Stomach smooth muscle (tissue), 2 donors: ENCODE measurements at regions not wholly inside any gene's neighbourhood (a gene's known extent, or its start where the extent isn't known, plus 50 kb on each side); places are given as distances from the start of the nearest gene placed in this dataset.
"Not testable (repeated sequence)": the region's sequence is repeated elsewhere in the genome, so short reads cannot be mapped to it uniquely, and the experiment has no call there.

ENCODE experiments used
- H3K27ac ChIP-seq: one replicate; pipeline ENCODE4 v1.7.0; 2013; ENCODE audit warnings: mild to moderate bottlenecking, low read length, inconsistent platforms
- H3K27me3 ChIP-seq, 2 donors: one replicate each; pipeline ENCODE4 v1.7.0; 2013; ENCODE audit warnings: low read length in 2 of 2; ENCODE audit not compliant: insufficient read depth in 2 of 2, control insufficient read depth in 1 of 2
- H3K36me3 ChIP-seq, 2 donors: one replicate each; pipeline ENCODE4 v1.7.0; 2013; ENCODE audit warnings: low read length in 2 of 2; ENCODE audit not compliant: control insufficient read depth in 2 of 2, insufficient read depth in 2 of 2
- H3K4me1 ChIP-seq: one replicate; pipeline ENCODE4 v1.7.0; 2013; ENCODE audit warnings: low read length; ENCODE audit not compliant: control insufficient read depth, insufficient read depth
- H3K4me3 ChIP-seq, 2 donors: one replicate each; pipeline ENCODE4 v1.7.0; 2013; ENCODE audit warnings: low read length in 2 of 2
- H3K9ac ChIP-seq, 2 donors: one replicate each; pipeline ENCODE4 v1.7.0; 2013; ENCODE audit warnings: low read length in 2 of 2, mild to moderate bottlenecking in 1 of 2
- H3K9me3 ChIP-seq, 2 donors: one replicate each; pipeline ENCODE4 v1.7.0; 2013; ENCODE audit warnings: low read length in 2 of 2; ENCODE audit not compliant: control insufficient read depth in 2 of 2
- donor health status: healthy.
- donor health status: Pancreatic carcinoma.

GRCh38 chr6:144360401-144360800 is 75.3 kb downstream of the UTRN start:
- H3K9ac ChIP-seq = no peak overlapping the region
- H3K27ac ChIP-seq = no peak overlapping the region
- H3K27me3 ChIP-seq = no peaks in the 10 kb centered on the region
- H3K36me3 ChIP-seq = no peaks in the 10 kb centered on the region
- H3K9me3 ChIP-seq = no peaks in the 10 kb centered on the region
- no peak overlapping the region for H3K4me3 ChIP-seq
- no peaks in the 10 kb centered on the region for H3K4me1 ChIP-seq

DNA sequence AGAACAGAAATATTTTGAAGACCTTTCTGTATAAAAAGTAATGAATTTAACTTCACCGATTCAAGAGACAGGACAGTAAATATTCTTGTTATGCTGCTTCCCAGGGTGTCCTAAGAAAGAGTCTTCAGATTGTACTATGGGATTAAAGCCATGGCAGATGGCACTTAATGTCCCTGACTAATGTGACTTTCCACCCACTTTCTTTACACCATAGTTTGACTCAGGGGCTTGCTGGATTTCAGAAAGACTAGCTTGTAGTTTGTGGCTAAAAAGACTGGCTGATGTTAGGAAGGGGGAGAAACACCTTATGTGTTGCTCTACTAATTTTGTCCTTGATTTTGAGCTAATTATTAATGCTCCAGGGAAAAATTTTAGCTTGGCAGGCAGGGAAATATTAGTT is 75.9 kb downstream of the UTRN start:
- Histone ChIP-seq H3K9ac (no peak overlapping the region), H3K27me3 (no peaks in the 10 kb centered on the region), H3K27ac (no peak overlapping the region), H3K4me1 (no peaks in the 10 kb centered on the region), H3K4me3 (no peak overlapping the region), H3K9me3 (no peaks in the 10 kb centered on the region), H3K36me3 (no peaks in the 10 kb centered on the region)

DNA sequence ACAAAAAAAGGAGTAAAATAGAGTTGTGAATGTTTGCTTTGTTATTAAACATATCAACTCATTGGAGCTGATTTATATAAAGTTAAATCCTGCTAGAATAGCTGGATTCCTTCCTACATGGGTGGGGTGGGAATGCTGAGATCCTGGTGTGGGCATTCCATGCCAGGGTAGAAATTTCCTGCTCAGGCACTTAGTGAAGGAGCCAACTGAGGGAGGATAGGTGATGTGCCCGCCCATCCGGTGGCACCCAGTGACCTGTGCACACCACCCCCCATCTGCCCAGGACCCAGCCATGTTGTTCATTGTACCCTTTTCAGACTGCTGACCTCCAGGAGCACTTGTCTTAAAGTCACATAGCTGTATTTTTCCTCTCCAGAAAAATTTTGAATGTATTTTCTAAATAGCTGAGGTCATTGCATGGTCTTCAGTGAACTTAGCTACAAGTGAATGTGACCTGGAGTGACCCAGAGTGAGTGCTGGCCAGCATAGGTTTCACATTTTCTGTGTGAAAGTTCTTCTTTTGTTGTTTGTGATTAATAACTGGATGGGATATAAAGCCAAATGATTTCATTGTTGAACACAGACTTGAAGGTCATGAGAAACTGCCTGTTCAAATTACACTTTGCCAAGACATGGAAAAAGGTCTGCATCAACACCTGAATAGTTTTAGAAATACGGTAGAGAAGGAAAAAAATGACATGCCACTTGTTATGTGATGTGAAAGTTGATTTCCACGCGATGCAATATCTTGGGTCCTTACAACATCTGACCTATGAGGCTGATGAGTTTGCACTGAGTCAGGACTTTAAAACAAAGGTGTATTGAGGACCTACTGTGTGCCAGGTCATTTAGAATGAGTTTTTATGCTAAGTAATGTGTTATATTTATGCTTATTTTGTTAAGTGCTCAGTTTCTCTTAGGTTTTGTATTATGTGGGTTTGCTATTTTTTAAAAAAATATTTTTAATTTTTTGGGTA is 77.2 kb downstream of the UTRN start:
- no peak overlapping the region for H3K27ac ChIP-seq
- no peaks in the 10 kb centered on the region for H3K9me3 ChIP-seq
- H3K27me3 ChIP-seq = no peaks in the 10 kb centered on the region
- no peaks in the 10 kb centered on the region for H3K4me1 ChIP-seq
- no peak overlapping the region for H3K4me3 ChIP-seq
- no peaks in the 10 kb centered on the region for H3K36me3 ChIP-seq
- no peak overlapping the region for H3K9ac ChIP-seq

DNA sequence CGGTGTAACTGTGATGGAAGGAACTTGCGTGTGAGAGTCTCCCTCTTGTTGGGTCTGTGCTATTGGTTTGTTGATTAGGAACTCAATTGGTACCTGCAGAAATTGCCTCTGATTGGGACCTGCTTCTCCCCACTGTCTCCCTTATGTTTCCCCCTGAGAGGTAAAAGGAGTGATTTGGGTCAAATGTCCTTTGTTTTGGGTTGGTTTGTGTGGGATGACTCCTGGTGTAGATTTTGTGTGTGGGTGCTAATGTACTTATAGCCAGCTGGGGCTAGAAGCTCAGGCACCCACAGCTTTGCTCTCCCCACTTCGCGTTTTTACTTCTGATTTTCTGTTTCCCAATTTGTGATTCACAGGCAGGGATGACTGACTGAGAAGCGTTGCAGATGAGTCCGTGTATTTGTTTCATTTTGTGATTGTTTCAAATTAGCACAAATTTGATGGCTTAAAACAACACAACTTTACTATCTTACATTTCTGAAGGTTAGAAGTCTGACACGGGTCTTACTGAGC is 79.1 kb downstream of the UTRN start:
- H3K4me1 ChIP-seq = no peaks in the 10 kb centered on the region
- no peaks in the 10 kb centered on the region for H3K36me3 ChIP-seq
- H3K27me3 ChIP-seq = no peaks in the 10 kb centered on the region
- H3K9me3 ChIP-seq = no peaks in the 10 kb centered on the region
- no peak overlapping the region for H3K27ac ChIP-seq
- H3K9ac ChIP-seq = no peak overlapping the region
- no peak overlapping the region for H3K4me3 ChIP-seq

- no peaks in the 10 kb centered on the region for H3K36me3 ChIP-seq
- no peak overlapping the region for H3K4me3 ChIP-seq
- H3K27ac ChIP-seq = no peak overlapping the region
- no peaks in the 10 kb centered on the region for H3K27me3 ChIP-seq
- no peaks in the 10 kb centered on the region for H3K9me3 ChIP-seq
- no peaks in the 10 kb centered on the region for H3K4me1 ChIP-seq
- no peak overlapping the region for H3K9ac ChIP-seq
Observed at GRCh38 chr6:144364782-144365181, 79.6 kb downstream of the UTRN start.

DNA sequence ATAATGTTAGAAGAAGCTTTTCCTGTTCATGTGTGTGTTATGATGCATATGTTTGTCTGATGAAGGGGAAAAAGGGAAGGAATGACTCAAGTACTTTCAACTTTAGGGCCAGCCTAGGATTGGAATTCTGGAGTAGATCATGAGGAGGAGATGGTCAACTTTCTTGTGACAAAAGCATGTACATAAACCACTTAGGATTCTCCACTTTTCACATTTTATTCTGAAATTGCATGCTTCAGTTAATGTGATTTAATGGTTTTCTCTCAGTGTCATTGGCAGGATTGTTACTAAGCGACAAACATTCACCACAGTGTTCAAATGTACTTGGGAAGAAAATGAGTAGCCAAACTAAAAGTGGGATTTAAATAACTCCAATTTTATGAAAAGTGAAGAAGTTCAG is 80.1 kb downstream of the UTRN start:
- H3K4me1 ChIP-seq = no peaks in the 10 kb centered on the region
- H3K4me3 ChIP-seq = no peak overlapping the region
- H3K27me3 ChIP-seq = no peaks in the 10 kb centered on the region
- H3K9ac ChIP-seq = no peak overlapping the region
- H3K36me3 ChIP-seq = no peaks in the 10 kb centered on the region
- H3K27ac ChIP-seq = no peak overlapping the region
- no peaks in the 10 kb centered on the region for H3K9me3 ChIP-seq

DNA sequence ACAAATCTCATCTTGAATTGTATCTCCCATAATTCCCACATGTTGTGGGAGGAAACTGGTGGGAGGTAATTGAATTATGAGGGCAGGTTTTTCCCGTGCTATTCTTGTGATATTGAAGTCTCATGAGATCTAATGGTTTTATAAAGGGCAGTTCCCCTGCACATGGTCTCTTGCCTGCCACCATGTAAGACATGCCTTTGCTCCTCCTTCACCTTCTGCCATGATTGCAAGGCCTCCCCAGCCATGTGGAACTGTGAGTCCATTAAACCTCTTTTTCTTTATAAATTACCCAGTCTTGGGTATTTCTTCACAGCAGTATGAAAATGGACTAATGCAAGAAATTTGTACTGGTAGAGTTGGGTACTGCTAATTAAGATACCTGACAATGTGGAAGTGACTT is 84.6 kb downstream of the UTRN start:
- H3K36me3 ChIP-seq, H3K27ac ChIP-seq, H3K9ac ChIP-seq, H3K27me3 ChIP-seq, H3K4me1 ChIP-seq, H3K9me3 ChIP-seq, H3K4me3 ChIP-seq: not testable (repeated sequence)

- H3K9me3 ChIP-seq = no peaks in the 10 kb centered on the region
- no peak overlapping the region for H3K27ac ChIP-seq
- peaks cover 2% of the 10 kb centered on the region for H3K4me1 ChIP-seq
- no peak overlapping the region for H3K9ac ChIP-seq
- no peak overlapping the region for H3K4me3 ChIP-seq
- H3K36me3 ChIP-seq = no peaks in the 10 kb centered on the region
- H3K27me3 ChIP-seq = no peaks in the 10 kb centered on the region
Observed at GRCh38 chr6:144372116-144372515, 87.0 kb downstream of the UTRN start.

GRCh38 chr6:144372611-144373594 is 87.8 kb downstream of the UTRN start:
- Histone ChIP-seq H3K9me3 (no peaks in the 10 kb centered on the region), H3K9ac (no peak overlapping the region), H3K27ac (no peak overlapping the region), H3K36me3 (no peaks in the 10 kb centered on the region), H3K4me1 (peaks cover 6% of the 10 kb centered on the region), H3K27me3 (no peaks in the 10 kb centered on the region), H3K4me3 (no peak overlapping the region)

- H3K4me1 ChIP-seq, H3K27me3 ChIP-seq, H3K9ac ChIP-seq, H3K9me3 ChIP-seq, H3K36me3 ChIP-seq, H3K4me3 ChIP-seq, H3K27ac ChIP-seq: not testable (repeated sequence)
Observed at GRCh38 chr6:144374525-144374924, 89.4 kb downstream of the UTRN start.
